OCI-LY1 (cell line): ENCODE measurements at regions not wholly inside any gene's neighbourhood (a gene's known extent, or its start where the extent isn't known, plus 50 kb on each side); places are given as distances from the start of the nearest gene placed in this dataset.

Source experiments
- EZH2 ChIP-seq: fragments of 200-600 bp; sonication (generic), shearing (Covaris generic); IDR thresholded peaks from 2 replicates; pipeline ENCODE4 v1.8.0; 2017; ENCODE audit warnings: borderline replicate concordance, mixed run types, mild to moderate bottlenecking, antibody characterized with exemption, low read length, moderate library complexity, mixed read lengths
- TF ChIP-seq, protein P1 (sequence below): fragments of 200-600 bp; sonication (generic), shearing (Covaris generic); IDR thresholded peaks from 2 replicates; pipeline ENCODE4 v1.5.1; 2017; ENCODE audit warnings: mild to moderate bottlenecking, antibody characterized with exemption, low read length, moderate library complexity, mixed read lengths

- TF ChIP-seq EZH2: no peak
- TF ChIP-seq, protein P1, sequence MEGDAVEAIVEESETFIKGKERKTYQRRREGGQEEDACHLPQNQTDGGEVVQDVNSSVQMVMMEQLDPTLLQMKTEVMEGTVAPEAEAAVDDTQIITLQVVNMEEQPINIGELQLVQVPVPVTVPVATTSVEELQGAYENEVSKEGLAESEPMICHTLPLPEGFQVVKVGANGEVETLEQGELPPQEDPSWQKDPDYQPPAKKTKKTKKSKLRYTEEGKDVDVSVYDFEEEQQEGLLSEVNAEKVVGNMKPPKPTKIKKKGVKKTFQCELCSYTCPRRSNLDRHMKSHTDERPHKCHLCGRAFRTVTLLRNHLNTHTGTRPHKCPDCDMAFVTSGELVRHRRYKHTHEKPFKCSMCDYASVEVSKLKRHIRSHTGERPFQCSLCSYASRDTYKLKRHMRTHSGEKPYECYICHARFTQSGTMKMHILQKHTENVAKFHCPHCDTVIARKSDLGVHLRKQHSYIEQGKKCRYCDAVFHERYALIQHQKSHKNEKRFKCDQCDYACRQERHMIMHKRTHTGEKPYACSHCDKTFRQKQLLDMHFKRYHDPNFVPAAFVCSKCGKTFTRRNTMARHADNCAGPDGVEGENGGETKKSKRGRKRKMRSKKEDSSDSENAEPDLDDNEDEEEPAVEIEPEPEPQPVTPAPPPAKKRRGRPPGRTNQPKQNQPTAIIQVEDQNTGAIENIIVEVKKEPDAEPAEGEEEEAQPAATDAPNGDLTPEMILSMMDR: no peak
Observed at GRCh38 chr9:18122171-18122570, 351.8 kb upstream of the ADAMTSL1 start.
